ENCODE measurements at regions not wholly inside any gene's neighbourhood (a gene's known extent, or its start where the extent isn't known, plus 50 kb on each side); places are given as distances from the start of the nearest gene placed in this dataset.

DNA sequence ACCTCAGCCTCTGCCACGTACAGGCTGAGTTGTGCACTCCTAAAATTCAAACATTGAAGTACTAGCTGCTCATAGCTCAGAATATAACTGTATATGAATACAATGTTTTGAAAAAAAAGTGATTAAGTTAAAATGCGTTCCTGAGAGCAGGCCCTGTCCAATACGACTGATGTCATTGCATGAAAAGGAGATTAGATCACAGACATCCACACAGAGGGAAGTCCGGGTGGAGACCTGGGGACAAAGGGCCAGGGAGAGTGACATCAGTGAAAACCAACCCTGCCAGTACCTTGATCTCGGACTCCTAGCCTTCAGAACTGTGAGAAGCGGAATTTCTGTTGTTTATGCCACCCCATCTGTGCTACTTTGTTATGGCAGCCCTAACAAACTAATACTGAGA, 311.4 kb upstream of the NR2F2 start:
- no peaks in the 10 kb centered on the region for H3K36me3 ChIP-seq (replicated peaks in 1 of 2; ENCODE audit: control insufficient read depth in 1 of 2, insufficient read depth in 2 of 2, low read length in 1 of 2)
- no peak overlapping the region for H3K4me2 ChIP-seq
- no peaks in the 10 kb centered on the region for H3K27me3 ChIP-seq (ENCODE audit: insufficient read depth)
- H4K20me1 ChIP-seq (ENCODE audit: insufficient read depth), result no peaks in the 10 kb centered on the region
- no peak for TF ChIP-seq RXRA (IDR thresholded peaks at IDR 0.05; ENCODE audit: borderline replicate concordance, low read depth)
- TF ChIP-seq, protein P1, sequence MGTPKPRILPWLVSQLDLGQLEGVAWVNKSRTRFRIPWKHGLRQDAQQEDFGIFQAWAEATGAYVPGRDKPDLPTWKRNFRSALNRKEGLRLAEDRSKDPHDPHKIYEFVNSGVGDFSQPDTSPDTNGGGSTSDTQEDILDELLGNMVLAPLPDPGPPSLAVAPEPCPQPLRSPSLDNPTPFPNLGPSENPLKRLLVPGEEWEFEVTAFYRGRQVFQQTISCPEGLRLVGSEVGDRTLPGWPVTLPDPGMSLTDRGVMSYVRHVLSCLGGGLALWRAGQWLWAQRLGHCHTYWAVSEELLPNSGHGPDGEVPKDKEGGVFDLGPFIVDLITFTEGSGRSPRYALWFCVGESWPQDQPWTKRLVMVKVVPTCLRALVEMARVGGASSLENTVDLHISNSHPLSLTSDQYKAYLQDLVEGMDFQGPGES (IDR thresholded peaks at IDR 0.05; ENCODE audit: low read depth, low read length), result no peak
- TF ChIP-seq ELF1 (IDR thresholded peaks at IDR 0.05), result no peak
- TF ChIP-seq, protein P2, sequence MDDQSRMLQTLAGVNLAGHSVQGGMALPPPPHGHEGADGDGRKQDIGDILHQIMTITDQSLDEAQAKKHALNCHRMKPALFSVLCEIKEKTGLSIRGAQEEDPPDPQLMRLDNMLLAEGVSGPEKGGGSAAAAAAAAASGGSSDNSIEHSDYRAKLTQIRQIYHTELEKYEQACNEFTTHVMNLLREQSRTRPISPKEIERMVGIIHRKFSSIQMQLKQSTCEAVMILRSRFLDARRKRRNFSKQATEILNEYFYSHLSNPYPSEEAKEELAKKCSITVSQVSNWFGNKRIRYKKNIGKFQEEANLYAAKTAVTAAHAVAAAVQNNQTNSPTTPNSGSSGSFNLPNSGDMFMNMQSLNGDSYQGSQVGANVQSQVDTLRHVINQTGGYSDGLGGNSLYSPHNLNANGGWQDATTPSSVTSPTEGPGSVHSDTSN (IDR thresholded peaks at IDR 0.05), result no peak
- TF ChIP-seq SMC3 (IDR thresholded peaks at IDR 0.05; ENCODE audit: low read depth, low read length), result no peak
- TF ChIP-seq, protein P3, sequence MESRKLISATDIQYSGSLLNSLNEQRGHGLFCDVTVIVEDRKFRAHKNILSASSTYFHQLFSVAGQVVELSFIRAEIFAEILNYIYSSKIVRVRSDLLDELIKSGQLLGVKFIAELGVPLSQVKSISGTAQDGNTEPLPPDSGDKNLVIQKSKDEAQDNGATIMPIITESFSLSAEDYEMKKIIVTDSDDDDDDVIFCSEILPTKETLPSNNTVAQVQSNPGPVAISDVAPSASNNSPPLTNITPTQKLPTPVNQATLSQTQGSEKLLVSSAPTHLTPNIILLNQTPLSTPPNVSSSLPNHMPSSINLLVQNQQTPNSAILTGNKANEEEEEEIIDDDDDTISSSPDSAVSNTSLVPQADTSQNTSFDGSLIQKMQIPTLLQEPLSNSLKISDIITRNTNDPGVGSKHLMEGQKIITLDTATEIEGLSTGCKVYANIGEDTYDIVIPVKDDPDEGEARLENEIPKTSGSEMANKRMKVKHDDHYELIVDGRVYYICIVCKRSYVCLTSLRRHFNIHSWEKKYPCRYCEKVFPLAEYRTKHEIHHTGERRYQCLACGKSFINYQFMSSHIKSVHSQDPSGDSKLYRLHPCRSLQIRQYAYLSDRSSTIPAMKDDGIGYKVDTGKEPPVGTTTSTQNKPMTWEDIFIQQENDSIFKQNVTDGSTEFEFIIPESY (IDR thresholded peaks at IDR 0.05; ENCODE audit: borderline replicate concordance, low read depth), result no peak
- TF ChIP-seq TEAD4 (IDR thresholded peaks at IDR 0.05; ENCODE audit: borderline replicate concordance, insufficient read depth), result no peak
- no peak for TF ChIP-seq FOXJ3 (CRISPR knock-in tag; IDR thresholded peaks at IDR 0.05)
- no peak for TF ChIP-seq MEF2A (IDR thresholded peaks at IDR 0.05; ENCODE audit: borderline replicate concordance, low read depth)
- no peak for TF ChIP-seq JUND (IDR thresholded peaks at IDR 0.05)
- TF ChIP-seq CHD2 (IDR thresholded peaks at IDR 0.05; ENCODE audit: low read length, partially characterized antibody), result no peak
- TF ChIP-seq SIN3A (IDR thresholded peaks at IDR 0.05; ENCODE audit: borderline replicate concordance, low read depth, low read length), result no peak
- TF ChIP-seq NFIC (IDR thresholded peaks at IDR 0.05; ENCODE audit: borderline replicate concordance), result no peak
- TF ChIP-seq, protein P4, sequence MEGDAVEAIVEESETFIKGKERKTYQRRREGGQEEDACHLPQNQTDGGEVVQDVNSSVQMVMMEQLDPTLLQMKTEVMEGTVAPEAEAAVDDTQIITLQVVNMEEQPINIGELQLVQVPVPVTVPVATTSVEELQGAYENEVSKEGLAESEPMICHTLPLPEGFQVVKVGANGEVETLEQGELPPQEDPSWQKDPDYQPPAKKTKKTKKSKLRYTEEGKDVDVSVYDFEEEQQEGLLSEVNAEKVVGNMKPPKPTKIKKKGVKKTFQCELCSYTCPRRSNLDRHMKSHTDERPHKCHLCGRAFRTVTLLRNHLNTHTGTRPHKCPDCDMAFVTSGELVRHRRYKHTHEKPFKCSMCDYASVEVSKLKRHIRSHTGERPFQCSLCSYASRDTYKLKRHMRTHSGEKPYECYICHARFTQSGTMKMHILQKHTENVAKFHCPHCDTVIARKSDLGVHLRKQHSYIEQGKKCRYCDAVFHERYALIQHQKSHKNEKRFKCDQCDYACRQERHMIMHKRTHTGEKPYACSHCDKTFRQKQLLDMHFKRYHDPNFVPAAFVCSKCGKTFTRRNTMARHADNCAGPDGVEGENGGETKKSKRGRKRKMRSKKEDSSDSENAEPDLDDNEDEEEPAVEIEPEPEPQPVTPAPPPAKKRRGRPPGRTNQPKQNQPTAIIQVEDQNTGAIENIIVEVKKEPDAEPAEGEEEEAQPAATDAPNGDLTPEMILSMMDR (IDR thresholded peaks at IDR 0.05), result no peak
- no peak overlapping the region for H3K9ac ChIP-seq
- H3K79me2 ChIP-seq (ENCODE audit: insufficient read depth), result no peaks in the 10 kb centered on the region
- CTCF ChIA-PET, result no interaction called here
- no peaks in the 10 kb centered on the region for H3K9me2 ChIP-seq
- WGBS (ENCODE audit: low lambda C conversion rate), result 5% methylated on average over 6 of the region's 6 CpGs
- no peaks in the 10 kb centered on the region for H3F3A ChIP-seq (replicated peaks; ENCODE audit: insufficient read depth)
- H3K4me3 ChIP-seq (ENCODE audit: low read depth in 2 of 2, low read length in 1 of 2), result no peak overlapping the region
- POLR2A ChIA-PET, result no interaction called here
- no peak overlapping the region for H2AFZ ChIP-seq (ENCODE audit: low read depth)
- no peaks in the 10 kb centered on the region for H3K9me3 ChIP-seq
- no peak for DNase-seq
- H3K4me1 ChIP-seq (ENCODE audit: control insufficient read depth in 1 of 2, insufficient read depth in 2 of 2, low read depth in 1 of 2, low read length in 1 of 2), result no peaks in the 10 kb centered on the region
- no peak overlapping the region for H3K27ac ChIP-seq (ENCODE audit: low read depth in 2 of 2, low read length in 1 of 2)
